GM18951 (cell line): ENCODE measurements at regions not wholly inside any gene's neighbourhood (a gene's known extent, or its start where the extent isn't known, plus 50 kb on each side); places are given as distances from the start of the nearest gene placed in this dataset.

Experiments
- POLR2A ChIP-seq: IDR thresholded peaks from 4 replicates; pipeline ENCODE4 v1.6.1; 2011; ENCODE audit warnings: mild to moderate bottlenecking; ENCODE audit not compliant: insufficient read length, insufficient read depth; ENCODE audit errors: extremely low read depth
- in situ Hi-C: fragments of 300-500 bp; cut with MboI; formaldehyde crosslinking; loops from one replicate; pipeline ENCODE4 v1.12.0; 2022; ENCODE audit warnings: low sequenced_read_pairs, mixed read lengths, inconsistent platforms; ENCODE audit not compliant: unreplicated experiment

GRCh38 chr12:124508381-124509079 lies 58.9 kb downstream of the NCOR2 start:
- no peak for TF ChIP-seq POLR2A
- in situ Hi-C loops = no loop called here

- in situ Hi-C loops = no loop called here
- TF ChIP-seq POLR2A = no peak
Observed at GRCh38 chr12:124507188-124508109, 60.0 kb downstream of the NCOR2 start.

GRCh38 chr12:124506832-124507153 lies 60.6 kb downstream of the NCOR2 start:
- no peak for TF ChIP-seq POLR2A
- in situ Hi-C loops = no loop called here

GRCh38 chr12:124506145-124506831 lies 61.1 kb downstream of the NCOR2 start:
- in situ Hi-C loops = no loop called here
- TF ChIP-seq POLR2A = no peak

GRCh38 chr12:124505001-124505818 lies 62.2 kb downstream of the NCOR2 start:
- in situ Hi-C loops = no loop called here

GRCh38 chr12:124504273-124505000 lies 63.0 kb downstream of the NCOR2 start:
- in situ Hi-C loops = no loop called here
- TF ChIP-seq POLR2A = no peak

More at GRCh38 chr12:124505001-124505818, 62.2 kb downstream of the NCOR2 start:
- no peak for TF ChIP-seq POLR2A

GRCh38 chr12:124503305-124503704 lies 64.1 kb downstream of the NCOR2 start:
- in situ Hi-C loops = no loop called here
- no peak for TF ChIP-seq POLR2A

- in situ Hi-C loops = no loop called here
- no peak for TF ChIP-seq POLR2A
Observed at GRCh38 chr12:124502379-124502778, 65.0 kb downstream of the NCOR2 start.

GRCh38 chr12:124501827-124502226 lies 65.6 kb downstream of the NCOR2 start:
- in situ Hi-C loops = no loop called here

GRCh38 chr12:124501112-124501561 lies 66.3 kb downstream of the NCOR2 start:
- in situ Hi-C loops = no loop called here
- TF ChIP-seq POLR2A = no peak

More at GRCh38 chr12:124501827-124502226, 65.6 kb downstream of the NCOR2 start:
- no peak for TF ChIP-seq POLR2A

GRCh38 chr12:124499898-124500244 lies 67.5 kb downstream of the NCOR2 start:
- in situ Hi-C loops = no loop called here
- TF ChIP-seq POLR2A = no peak

- TF ChIP-seq POLR2A = no peak
- in situ Hi-C loops = no loop called here
Observed at GRCh38 chr12:124499190-124499753, 68.1 kb downstream of the NCOR2 start.
